NT2/D1 (cell line): ENCODE measurements at regions not wholly inside any gene's neighbourhood (a gene's known extent, or its start where the extent isn't known, plus 50 kb on each side); places are given as distances from the start of the nearest gene placed in this dataset.

Source experiments
- DNase-seq: peaks from one replicate; pipeline ENCODE4 v3.0.0-alpha.2; 2011; ENCODE audit warnings: low read depth, low spot score
- H3K27me3 ChIP-seq: 2 replicates; pipeline ENCODE4 v1.6.0; 2011; ENCODE audit warnings: mild to moderate bottlenecking; ENCODE audit not compliant: insufficient read length, insufficient read depth
- H3K36me3 ChIP-seq: 2 replicates; pipeline ENCODE4 v1.6.1; 2011; ENCODE audit warnings: mild to moderate bottlenecking, low read length, mixed read lengths; ENCODE audit not compliant: insufficient read depth, insufficient read length
- H3K4me1 ChIP-seq: 2 replicates; pipeline ENCODE4 v1.5.1; 2011; ENCODE audit not compliant: insufficient read depth, insufficient read length
- H3K4me3 ChIP-seq: 2 replicates; pipeline ENCODE4 v1.5.1; 2011; ENCODE audit warnings: low read depth; ENCODE audit not compliant: insufficient read length
- H3K9ac ChIP-seq: 2 replicates; pipeline ENCODE4 v1.6.0; 2011; ENCODE audit warnings: low read depth; ENCODE audit not compliant: insufficient read length
- H3K9me3 ChIP-seq: 2 replicates; pipeline ENCODE4 v1.5.1; 2011; ENCODE audit warnings: mild to moderate bottlenecking, low read length; ENCODE audit not compliant: insufficient read depth
- SUZ12 ChIP-seq: IDR thresholded peaks from 2 replicates; pipeline ENCODE4 v1.6.1; 2011; ENCODE audit not compliant: insufficient read length, insufficient read depth; ENCODE audit errors: extremely low read depth
- YY1 ChIP-seq: IDR thresholded peaks from 2 replicates; pipeline ENCODE4 v1.6.1; 2011; ENCODE audit not compliant: insufficient read length, insufficient read depth
- ZNF274 ChIP-seq: IDR thresholded peaks from 2 replicates; pipeline ENCODE4 v1.6.1; 2011; ENCODE audit warnings: mild to moderate bottlenecking, low read depth, low read length

DNA sequence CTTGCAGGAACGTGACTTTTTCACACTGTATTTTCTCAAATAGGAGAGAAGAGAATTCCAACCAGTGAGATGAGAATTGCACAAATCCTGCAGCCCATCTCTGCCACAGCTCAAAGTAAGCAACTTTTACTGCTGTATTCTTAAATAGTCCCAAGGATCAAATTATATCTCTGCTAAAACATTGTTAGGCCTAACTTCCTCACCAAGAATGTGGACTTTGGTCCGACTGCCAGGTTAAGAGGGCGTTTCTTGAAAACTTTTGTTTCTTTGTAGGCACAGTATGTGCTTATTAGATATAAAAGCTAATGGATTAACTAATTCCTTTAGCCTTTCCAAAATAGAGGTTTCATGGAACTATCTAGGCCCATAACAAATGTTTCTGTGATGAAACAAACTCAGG is 61.4 kb upstream of the IFNG-AS1 start:
- no peak for DNase-seq
- TF ChIP-seq ZNF274 (no peak), SUZ12 (no peak)
- Histone ChIP-seq H3K4me3 (no peak overlapping the region), H3K9ac (no peak overlapping the region), H3K27me3 (no peaks in the 10 kb centered on the region), H3K36me3 (no peaks in the 10 kb centered on the region), H3K4me1 (no peaks in the 10 kb centered on the region), H3K9me3 (no peaks in the 10 kb centered on the region)

DNA sequence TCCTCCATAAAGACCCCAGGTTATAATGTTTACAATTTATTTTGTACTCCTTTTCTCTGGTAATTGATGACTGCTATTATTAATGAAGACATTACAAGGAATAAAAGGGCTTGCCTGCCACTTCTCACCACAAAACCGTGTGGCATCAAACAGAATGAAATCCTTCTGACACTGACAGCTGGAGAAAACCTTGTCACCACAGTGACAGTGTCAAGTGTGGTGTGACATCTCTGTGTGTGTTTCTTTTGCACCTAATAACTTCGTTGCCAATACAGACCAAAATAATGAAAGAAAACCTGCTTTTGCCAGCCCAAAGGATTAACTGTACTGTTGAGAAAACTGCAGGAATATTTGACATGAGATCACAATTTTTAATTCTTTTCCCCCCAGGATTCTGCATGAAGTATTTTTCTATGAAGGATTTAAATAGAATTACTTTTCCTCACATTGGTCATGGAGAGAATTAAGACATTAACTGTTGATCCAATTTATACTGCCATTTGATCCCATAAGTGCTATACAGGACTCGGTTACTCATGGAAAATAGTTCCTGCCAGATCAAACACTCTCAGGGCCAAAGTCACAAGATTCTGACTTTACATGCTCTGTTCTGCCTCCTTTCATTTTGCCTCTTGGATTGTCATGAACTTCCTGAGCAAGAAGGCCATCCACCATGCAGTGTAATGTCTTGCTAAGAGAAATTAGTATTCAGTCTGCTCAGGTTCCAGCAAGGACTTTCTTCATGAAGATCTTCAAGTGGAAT is 60.4 kb upstream of the IFNG-AS1 start:
- no peak overlapping the region for H3K9ac ChIP-seq
- TF ChIP-seq YY1 (no peak), ZNF274 (no peak), SUZ12 (no peak)
- no peaks in the 10 kb centered on the region for H3K27me3 ChIP-seq
- H3K4me1 ChIP-seq = no peaks in the 10 kb centered on the region
- no peak for DNase-seq
- H3K4me3 ChIP-seq = no peak overlapping the region
- H3K9me3 ChIP-seq = no peaks in the 10 kb centered on the region
- no peaks in the 10 kb centered on the region for H3K36me3 ChIP-seq

DNA sequence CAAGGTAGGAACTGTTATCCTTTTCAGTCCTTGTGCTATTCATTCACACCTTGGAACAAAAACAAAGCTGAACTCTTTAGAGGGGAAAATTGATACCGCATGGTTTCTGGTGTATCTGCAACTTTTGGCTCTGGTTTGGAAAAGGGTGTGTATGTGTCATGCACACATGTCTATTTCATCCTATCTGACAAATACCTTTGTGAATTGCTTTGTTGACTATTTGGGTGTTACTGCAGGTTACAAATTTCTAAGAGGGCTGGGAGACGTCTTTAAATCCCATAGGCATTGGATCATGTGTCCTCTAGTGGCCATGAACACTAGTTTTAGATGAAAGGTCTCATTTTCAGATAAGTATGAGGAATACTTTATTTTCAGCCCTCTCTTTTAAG is 59.9 kb upstream of the IFNG-AS1 start:
- H3K9me3 ChIP-seq = no peaks in the 10 kb centered on the region
- no peaks in the 10 kb centered on the region for H3K36me3 ChIP-seq
- no peak overlapping the region for H3K9ac ChIP-seq
- H3K4me1 ChIP-seq = no peaks in the 10 kb centered on the region
- no peaks in the 10 kb centered on the region for H3K27me3 ChIP-seq
- DNase-seq = no peak
- TF ChIP-seq ZNF274 (no peak), YY1 (no peak), SUZ12 (no peak)
- no peak overlapping the region for H3K4me3 ChIP-seq

DNA sequence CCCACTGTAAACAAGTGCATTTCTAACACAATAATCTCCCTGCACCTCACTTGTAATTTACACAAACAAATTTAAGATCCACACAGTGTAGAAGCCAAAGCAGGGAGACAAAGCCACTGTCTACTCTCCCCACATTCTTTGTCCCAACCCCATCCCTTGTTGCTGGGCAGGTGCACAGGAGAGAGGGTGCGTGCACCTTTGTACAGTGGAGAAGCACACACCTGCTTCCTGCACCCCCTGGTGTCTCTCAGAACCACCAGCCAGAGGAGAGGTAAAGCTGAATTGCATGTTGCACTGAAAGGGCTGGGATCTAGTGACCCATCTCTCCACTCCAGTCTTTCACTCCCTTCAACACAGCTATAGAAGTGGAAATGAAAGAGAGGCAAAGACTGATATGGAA is 51.4 kb upstream of the IFNG-AS1 start:
- Histone ChIP-seq H3K4me3 (no peak overlapping the region), H3K9ac (no peak overlapping the region), H3K9me3 (no peaks in the 10 kb centered on the region), H3K36me3 (no peaks in the 10 kb centered on the region), H3K4me1 (no peaks in the 10 kb centered on the region), H3K27me3 (no peaks in the 10 kb centered on the region)
- TF ChIP-seq YY1 = no peak
- TF ChIP-seq SUZ12 = no peak
- no peak for TF ChIP-seq ZNF274
- no peak for DNase-seq
